ENCODE measurements at regions not wholly inside any gene's neighbourhood (a gene's known extent, or its start where the extent isn't known, plus 50 kb on each side); places are given as distances from the start of the nearest gene placed in this dataset.

DNA sequence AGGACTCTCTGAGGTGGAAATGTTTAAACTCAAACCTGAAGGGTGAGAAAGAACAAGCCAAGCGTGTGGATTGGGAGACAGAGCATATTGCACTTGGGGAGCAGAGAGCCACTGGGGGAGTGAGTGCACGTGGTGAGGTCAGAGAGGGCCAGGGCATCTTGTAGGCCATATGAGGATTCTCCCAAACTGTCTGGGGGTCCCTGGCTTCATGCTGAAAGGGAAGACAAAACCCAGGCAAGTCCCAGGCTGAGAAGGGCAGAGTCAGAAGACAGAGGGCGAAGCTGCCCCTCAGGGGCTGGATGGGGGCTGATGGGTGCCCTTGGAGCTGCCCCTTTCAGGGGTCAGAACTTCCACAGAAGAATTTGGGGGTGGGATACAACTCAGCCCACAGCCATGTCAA is 215.3 kb upstream of the S1PR3 start:
- no peak for DNase-seq
- Histone ChIP-seq H3K79me2 (ENCODE audit: control insufficient read depth, insufficient read depth, low read length, poor library complexity) (peaks cover 10% of the 10 kb centered on the region), H2AFZ (ENCODE audit: insufficient read depth, low read length, poor library complexity) (peak overlapping the region; percentile 76), H3K9me3 (ENCODE audit: insufficient read depth, low read depth, low read length) (peaks cover 4% of the 10 kb centered on the region), H3K23ac (ENCODE audit: low read length) (no peak overlapping the region), H3K4me2 (ENCODE audit: low read length) (no peak overlapping the region), H2AK5ac (ENCODE audit: low read length) (peak overlapping the region; percentile 100), H2BK5ac (ENCODE audit: low read depth, low read length, poor library complexity) (peak overlapping the region; percentile 100), H3K36me3 (ENCODE audit: control insufficient read depth in 1 of 2, insufficient read depth in 2 of 2, low read length in 2 of 2) (no peaks in the 10 kb centered on the region), H4K91ac (ENCODE audit: low read depth, low read length) (peak overlapping the region; percentile 100), H3K4me1 (ENCODE audit: control insufficient read depth in 1 of 2, insufficient read depth in 2 of 2, low read length in 2 of 2) (peaks cover 28 to 31% of the 10 kb centered on the region in 2 experiments), H3K4ac (ENCODE audit: low read depth, low read length) (peak overlapping the region; percentile 97), H2BK120ac (ENCODE audit: insufficient read depth, low read length, poor library complexity) (peak overlapping the region; percentile 100), H3K14ac (ENCODE audit: low read length) (peak overlapping the region; percentile 98), H2BK12ac (ENCODE audit: low read length) (peak overlapping the region; percentile 100), H3K9ac (ENCODE audit: low read length) (no peak overlapping the region), H3K18ac (ENCODE audit: low read length) (peak overlapping the region; percentile 100), H4K12ac (ENCODE audit: low read depth, low read length) (peak overlapping the region; percentile 81), H3K79me1 (ENCODE audit: low read length) (peaks cover 39% of the 10 kb centered on the region), H3K4me3 (ENCODE audit: low read depth, low read length) (no peak overlapping the region), H4K8ac (ENCODE audit: low read depth, low read length) (peak overlapping the region; percentile 97), H3K27ac (ENCODE audit: low read depth, low read length) (peak overlapping the region; percentile 97), H3K27me3 (ENCODE audit: insufficient read depth, low read length) (no peaks in the 10 kb centered on the region)
- no CpG with 5 or more reads among the region's 3 CpGs for WGBS (ENCODE audit: extremely low coverage, insufficient coverage, insufficient read length)

DNA sequence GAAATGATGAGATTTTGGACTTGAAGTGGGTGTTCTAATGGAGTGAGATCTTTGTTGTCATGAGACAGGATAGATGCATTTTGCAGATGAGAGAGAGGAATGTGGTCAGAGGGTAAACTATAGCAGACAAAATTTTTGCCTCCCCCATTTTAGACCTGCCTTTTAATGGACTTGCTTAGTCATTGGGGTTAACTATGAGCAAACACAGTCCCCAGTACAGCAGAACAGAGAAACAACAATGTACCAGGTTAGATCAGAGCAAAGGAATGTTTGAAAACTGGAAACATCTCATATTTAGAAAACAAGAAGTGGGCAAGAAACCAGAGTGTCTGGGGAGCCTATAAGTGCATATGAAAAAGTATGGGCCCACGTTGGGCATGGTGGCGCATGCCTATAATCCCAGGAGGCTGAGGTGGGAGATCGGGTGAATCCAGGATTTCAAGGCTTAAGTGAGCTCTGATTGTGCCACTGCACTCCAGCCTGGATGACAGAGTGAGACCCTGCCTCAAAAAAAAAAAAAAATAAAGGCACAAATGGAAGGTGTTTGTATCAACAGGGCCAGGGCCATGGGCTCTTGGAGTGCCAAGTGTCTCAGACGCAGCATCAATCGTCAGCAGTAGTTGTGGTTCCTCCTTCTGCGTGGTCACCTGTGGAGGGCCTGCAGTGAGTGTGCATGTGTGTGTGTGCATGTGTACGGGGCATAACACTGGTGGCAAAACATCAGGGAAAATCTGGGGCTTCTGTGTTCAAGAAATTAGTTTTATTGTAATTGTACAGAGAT is 214.4 kb upstream of the S1PR3 start:
- peak overlapping the region; percentile 62 for H3K18ac ChIP-seq (ENCODE audit: low read length)
- peaks cover 28 to 33% of the 10 kb centered on the region in 2 experiments for H3K4me1 ChIP-seq (ENCODE audit: control insufficient read depth in 1 of 2, insufficient read depth in 2 of 2, low read length in 2 of 2)
- H2BK5ac ChIP-seq (ENCODE audit: low read depth, low read length, poor library complexity) = peak overlapping the region; percentile 87
- peaks cover 44% of the 10 kb centered on the region for H3K79me1 ChIP-seq (ENCODE audit: low read length)
- peak overlapping the region; percentile 69 for H3K4ac ChIP-seq (ENCODE audit: low read depth, low read length)
- H2AK5ac ChIP-seq (ENCODE audit: low read length) = peak overlapping the region; percentile 56
- peak overlapping the region; percentile 97 for H3K27ac ChIP-seq (ENCODE audit: low read depth, low read length)
- peak overlapping the region; percentile 98 for H2BK120ac ChIP-seq (ENCODE audit: insufficient read depth, low read length, poor library complexity)
- peak overlapping the region; percentile 91 for H2BK12ac ChIP-seq (ENCODE audit: low read length)
- peaks cover 4% of the 10 kb centered on the region for H3K9me3 ChIP-seq (ENCODE audit: insufficient read depth, low read depth, low read length)
- DNase-seq = peak in 1 of 2 donors; percentile 39
- no peak overlapping the region for H3K9ac ChIP-seq (ENCODE audit: low read length)
- H3K23ac ChIP-seq (ENCODE audit: low read length) = no peak overlapping the region
- no CpG with 5 or more reads among the region's 7 CpGs for WGBS (ENCODE audit: extremely low coverage, insufficient coverage, insufficient read length)
- H4K91ac ChIP-seq (ENCODE audit: low read depth, low read length) = peak overlapping the region; percentile 100
- H3K36me3 ChIP-seq (ENCODE audit: control insufficient read depth in 1 of 2, insufficient read depth in 2 of 2, low read length in 2 of 2) = no peaks in the 10 kb centered on the region
- peak overlapping the region; percentile 47 for H2AFZ ChIP-seq (ENCODE audit: insufficient read depth, low read length, poor library complexity)
- no peak overlapping the region for H4K12ac ChIP-seq (ENCODE audit: low read depth, low read length)
- H3K27me3 ChIP-seq (ENCODE audit: insufficient read depth, low read length) = no peaks in the 10 kb centered on the region
- H3K14ac ChIP-seq (ENCODE audit: low read length) = peak overlapping the region; percentile 84
- H3K4me2 ChIP-seq (ENCODE audit: low read length) = no peak overlapping the region
- H3K79me2 ChIP-seq (ENCODE audit: control insufficient read depth, insufficient read depth, low read length, poor library complexity) = peaks cover 10% of the 10 kb centered on the region
- peak overlapping the region; percentile 43 for H4K8ac ChIP-seq (ENCODE audit: low read depth, low read length)
- no peak overlapping the region for H3K4me3 ChIP-seq (ENCODE audit: low read depth, low read length)

DNA sequence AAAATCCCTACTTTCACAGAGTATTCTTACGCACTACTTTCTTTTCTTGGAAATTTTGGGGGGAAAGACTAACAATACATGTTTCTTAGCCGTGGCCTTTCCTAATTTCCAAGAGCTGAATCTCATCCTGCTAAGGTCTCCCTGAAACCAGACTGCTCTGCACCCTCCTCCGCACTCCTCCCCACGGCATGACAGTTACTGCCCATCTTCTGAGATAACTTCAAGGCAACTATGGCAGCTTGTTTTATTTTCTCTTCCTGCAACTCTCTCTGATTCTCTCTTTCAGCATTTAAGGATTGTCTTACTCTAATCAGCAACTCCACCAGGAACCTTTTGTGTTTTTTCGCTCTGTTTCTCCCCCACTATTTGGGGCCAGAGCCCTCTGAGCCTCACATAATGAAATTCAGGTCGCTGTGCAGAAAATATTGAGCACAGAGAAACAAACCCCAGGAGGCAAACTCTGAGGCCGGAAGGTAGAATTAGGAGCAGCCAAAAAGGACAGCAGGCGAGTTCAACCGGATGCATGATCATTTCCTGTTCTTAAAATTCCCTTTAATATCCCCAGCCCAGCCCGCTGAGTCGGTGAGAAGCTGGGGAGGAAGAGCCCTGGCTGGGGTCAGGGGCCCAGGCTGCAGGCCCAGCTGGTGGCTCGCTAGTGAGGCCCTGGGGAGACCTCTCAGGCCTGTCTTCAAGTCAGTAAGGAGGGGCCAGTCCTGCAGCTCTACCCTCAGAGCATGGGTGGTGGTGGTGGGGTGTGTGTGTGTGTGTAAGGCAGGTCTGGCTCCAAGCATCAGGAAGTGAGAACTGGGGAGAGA is 213.6 kb upstream of the S1PR3 start:
- Histone ChIP-seq H4K8ac (ENCODE audit: low read depth, low read length) (peak overlapping the region; percentile 86), H2BK120ac (ENCODE audit: insufficient read depth, low read length, poor library complexity) (peak overlapping the region; percentile 98), H4K91ac (ENCODE audit: low read depth, low read length) (peak overlapping the region; percentile 96), H3K9ac (ENCODE audit: low read length) (no peak overlapping the region), H3K27ac (ENCODE audit: low read depth, low read length) (peak overlapping the region; percentile 97), H3K4me1 (ENCODE audit: control insufficient read depth in 1 of 2, insufficient read depth in 2 of 2, low read length in 2 of 2) (peaks cover 31 to 40% of the 10 kb centered on the region in 2 experiments), H3K4me2 (ENCODE audit: low read length) (no peak overlapping the region), H3K18ac (ENCODE audit: low read length) (peak overlapping the region; percentile 79), H2AK5ac (ENCODE audit: low read length) (peak overlapping the region; percentile 26), H2AFZ (ENCODE audit: insufficient read depth, low read length, poor library complexity) (peak overlapping the region; percentile 30), H3K14ac (ENCODE audit: low read length) (peak overlapping the region; percentile 84), H2BK12ac (ENCODE audit: low read length) (peak overlapping the region; percentile 59), H3K27me3 (ENCODE audit: insufficient read depth, low read length) (no peaks in the 10 kb centered on the region), H2BK5ac (ENCODE audit: low read depth, low read length, poor library complexity) (peak overlapping the region; percentile 94), H3K9me3 (ENCODE audit: insufficient read depth, low read depth, low read length) (peaks cover 4% of the 10 kb centered on the region), H3K36me3 (ENCODE audit: control insufficient read depth in 1 of 2, insufficient read depth in 2 of 2, low read length in 2 of 2) (no peaks in the 10 kb centered on the region), H3K4ac (ENCODE audit: low read depth, low read length) (peak overlapping the region; percentile 0), H3K23ac (ENCODE audit: low read length) (no peak overlapping the region), H3K79me2 (ENCODE audit: control insufficient read depth, insufficient read depth, low read length, poor library complexity) (peaks cover 10% of the 10 kb centered on the region), H3K4me3 (ENCODE audit: low read depth, low read length) (no peak overlapping the region), H4K12ac (ENCODE audit: low read depth, low read length) (peak overlapping the region; percentile 65), H3K79me1 (ENCODE audit: low read length) (peaks cover 51% of the 10 kb centered on the region)
- no peak for DNase-seq
- no CpG with 5 or more reads among the region's 12 CpGs for WGBS (ENCODE audit: extremely low coverage, insufficient coverage, insufficient read length)

DNA sequence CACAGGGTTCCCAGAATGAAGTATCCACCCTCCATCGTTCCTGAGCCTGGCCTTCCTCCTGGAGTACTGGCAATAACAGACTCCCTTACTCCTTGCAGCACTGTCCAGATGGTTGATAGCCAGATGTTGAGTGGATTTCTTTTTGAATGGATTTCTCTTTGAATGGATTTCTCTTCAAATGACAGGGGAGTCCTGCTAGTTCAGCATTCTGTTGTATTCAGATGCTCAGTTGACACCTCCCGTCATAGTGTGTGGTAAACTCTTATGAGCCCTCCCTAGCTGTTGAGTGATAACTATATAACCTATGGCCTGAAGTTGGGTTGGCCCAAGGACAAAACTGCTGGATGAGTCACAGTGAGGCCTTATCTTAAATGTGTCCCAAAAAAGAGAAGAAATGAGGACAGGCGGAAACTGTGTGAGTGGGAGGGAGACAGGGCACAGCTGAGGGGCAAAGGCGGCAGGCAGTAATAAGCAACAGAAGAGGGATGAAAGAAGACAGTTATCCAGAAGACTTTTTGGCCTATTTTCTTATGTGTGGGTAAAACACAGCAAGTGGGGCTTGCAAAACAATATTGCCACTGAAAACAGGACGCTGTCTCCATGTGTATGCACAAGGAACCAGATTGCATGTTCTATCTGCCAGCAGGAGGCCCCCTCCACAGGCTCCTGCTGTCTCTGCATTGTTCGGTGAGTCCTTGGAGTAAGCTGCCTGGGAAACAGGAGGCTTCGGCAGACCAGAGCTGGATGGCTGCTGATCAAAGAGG is 209.5 kb upstream of the S1PR3 start:
- Histone ChIP-seq H4K12ac (ENCODE audit: low read depth, low read length) (no peak overlapping the region), H3K36me3 (ENCODE audit: control insufficient read depth in 1 of 2, insufficient read depth in 2 of 2, low read length in 2 of 2) (no peaks in the 10 kb centered on the region), H3K4me3 (ENCODE audit: low read depth, low read length) (no peak overlapping the region), H2BK5ac (ENCODE audit: low read depth, low read length, poor library complexity) (peak overlapping the region; percentile 52), H4K8ac (ENCODE audit: low read depth, low read length) (peak overlapping the region; percentile 15), H3K4me1 (ENCODE audit: control insufficient read depth in 1 of 2, insufficient read depth in 2 of 2, low read length in 2 of 2) (peaks cover 30 to 35% of the 10 kb centered on the region in 2 experiments), H3K27ac (ENCODE audit: low read depth, low read length) (peak overlapping the region; percentile 94), H3K79me1 (ENCODE audit: low read length) (peaks cover 48% of the 10 kb centered on the region), H3K4ac (ENCODE audit: low read depth, low read length) (peak overlapping the region; percentile 2), H3K14ac (ENCODE audit: low read length) (peak overlapping the region; percentile 58), H4K91ac (ENCODE audit: low read depth, low read length) (peak overlapping the region; percentile 87), H3K79me2 (ENCODE audit: control insufficient read depth, insufficient read depth, low read length, poor library complexity) (peaks cover 10% of the 10 kb centered on the region), H3K9me3 (ENCODE audit: insufficient read depth, low read depth, low read length) (peaks cover 4% of the 10 kb centered on the region), H2BK120ac (ENCODE audit: insufficient read depth, low read length, poor library complexity) (peak overlapping the region; percentile 56), H3K9ac (ENCODE audit: low read length) (no peak overlapping the region), H2AFZ (ENCODE audit: insufficient read depth, low read length, poor library complexity) (no peak overlapping the region), H3K23ac (ENCODE audit: low read length) (no peak overlapping the region), H2AK5ac (ENCODE audit: low read length) (peak overlapping the region; percentile 17), H3K18ac (ENCODE audit: low read length) (peak overlapping the region; percentile 9), H3K4me2 (ENCODE audit: low read length) (no peak overlapping the region), H2BK12ac (ENCODE audit: low read length) (peak overlapping the region; percentile 85), H3K27me3 (ENCODE audit: insufficient read depth, low read length) (no peaks in the 10 kb centered on the region)
- DNase-seq = peak in 1 of 2 donors; percentile 17
- WGBS (ENCODE audit: extremely low coverage, insufficient coverage, insufficient read length) = no CpG with 5 or more reads among the region's 7 CpGs

Measured in trophoblast cell (in vitro differentiated cells and primary cell).